ENCODE measurements at regions not wholly inside any gene's neighbourhood (a gene's known extent, or its start where the extent isn't known, plus 50 kb on each side); places are given as distances from the start of the nearest gene placed in this dataset.

- no peak for DNase-seq
- no peaks in the 10 kb centered on the region for H3K36me3 ChIP-seq (replicated peaks in 1 of 2)
- no peaks in the 10 kb centered on the region for H3K27me3 ChIP-seq
- TF ChIP-seq CTCF (IDR thresholded peaks at IDR 0.05), result no peak
- TF ChIP-seq POLR2A (IDR thresholded peaks at IDR 0.05), result no peak
- 84 to 90% (median 85%) methylated on average over 4 of the region's 4 CpGs for WGBS, 4 donors
- intact Hi-C loops (cut with DNase I), result no loop called here
- no peaks in the 10 kb centered on the region for H3K4me1 ChIP-seq (replicated peaks in 1 of 2)
- H3K4me3 ChIP-seq, result no peak overlapping the region
- H3K9me3 ChIP-seq (replicated peaks in 1 of 3), result peaks cover 0 to 18% (median 0%) of the 10 kb centered on the region in 3 donors
- no peak overlapping the region for H3K27ac ChIP-seq
These were observed 93.8 kb upstream of the GALNT2 start for GRCh38 chr1:229973297-229973612.

GRCh38 chr1:229975047-229975446 lies 92.0 kb upstream of the GALNT2 start:
- intact Hi-C loops (cut with DNase I), result no loop called here
- peaks cover 0 to 18% (median 0%) of the 10 kb centered on the region in 3 donors for H3K9me3 ChIP-seq (replicated peaks in 1 of 3)
- H3K27me3 ChIP-seq, result no peaks in the 10 kb centered on the region
- no peaks in the 10 kb centered on the region for H3K4me1 ChIP-seq (replicated peaks in 1 of 2)
- WGBS, 4 donors, result 85 to 94% (median 91%) methylated on average over 4 of the region's 4 CpGs
- DNase-seq, result no peak
- H3K4me3 ChIP-seq, result no peak overlapping the region
- no peaks in the 10 kb centered on the region for H3K36me3 ChIP-seq (replicated peaks in 1 of 2)
- TF ChIP-seq POLR2A (IDR thresholded peaks at IDR 0.05), result no peak
- TF ChIP-seq CTCF (IDR thresholded peaks at IDR 0.05), result no peak
- no peak overlapping the region for H3K27ac ChIP-seq

GRCh38 chr1:229980009-229980408 lies 87.0 kb upstream of the GALNT2 start:
- Histone ChIP-seq H3K27me3 (no peaks in the 10 kb centered on the region), H3K36me3 (replicated peaks in 1 of 2) (no peaks in the 10 kb centered on the region), H3K4me3 (no peak overlapping the region), H3K27ac (no peak overlapping the region), H3K9me3 (replicated peaks in 1 of 3) (peaks cover 0 to 18% (median 0%) of the 10 kb centered on the region in 3 donors), H3K4me1 (replicated peaks in 1 of 2) (no peaks in the 10 kb centered on the region)
- TF ChIP-seq CTCF (IDR thresholded peaks at IDR 0.05), result no peak
- TF ChIP-seq POLR2A (IDR thresholded peaks at IDR 0.05), result no peak
- WGBS, 4 donors, result 58 to 61% (median 59%) methylated on average over 2 of the region's 2 CpGs
- intact Hi-C loops (cut with DNase I), result no loop called here
- DNase-seq, result no peak

- DNase-seq, result no peak
- WGBS, 4 donors, result 87 to 92% (median 88%) methylated on average over 3 of the region's 3 CpGs
- H3K9me3 ChIP-seq (replicated peaks in 1 of 3), result peaks cover 0 to 13% (median 0%) of the 10 kb centered on the region in 3 donors
- intact Hi-C loops (cut with DNase I), result no loop called here
- H3K36me3 ChIP-seq (replicated peaks in 1 of 2), result no peaks in the 10 kb centered on the region
- no peaks in the 10 kb centered on the region for H3K4me1 ChIP-seq (replicated peaks in 1 of 2)
- H3K27me3 ChIP-seq, result no peaks in the 10 kb centered on the region
- TF ChIP-seq CTCF (IDR thresholded peaks at IDR 0.05) (no peak), POLR2A (IDR thresholded peaks at IDR 0.05) (no peak)
- no peak overlapping the region for H3K4me3 ChIP-seq
- no peak overlapping the region for H3K27ac ChIP-seq
These were observed 85.3 kb upstream of the GALNT2 start for GRCh38 chr1:229981736-229982135.
